Muscle of arm (tissue), 1 donor: ENCODE measurements at regions not wholly inside any gene's neighbourhood (a gene's known extent, or its start where the extent isn't known, plus 50 kb on each side); places are given as distances from the start of the nearest gene placed in this dataset.

Experiments used
- DNase-seq: peaks from one replicate; pipeline ENCODE4 v3.0.0-alpha.2; 2013

DNA sequence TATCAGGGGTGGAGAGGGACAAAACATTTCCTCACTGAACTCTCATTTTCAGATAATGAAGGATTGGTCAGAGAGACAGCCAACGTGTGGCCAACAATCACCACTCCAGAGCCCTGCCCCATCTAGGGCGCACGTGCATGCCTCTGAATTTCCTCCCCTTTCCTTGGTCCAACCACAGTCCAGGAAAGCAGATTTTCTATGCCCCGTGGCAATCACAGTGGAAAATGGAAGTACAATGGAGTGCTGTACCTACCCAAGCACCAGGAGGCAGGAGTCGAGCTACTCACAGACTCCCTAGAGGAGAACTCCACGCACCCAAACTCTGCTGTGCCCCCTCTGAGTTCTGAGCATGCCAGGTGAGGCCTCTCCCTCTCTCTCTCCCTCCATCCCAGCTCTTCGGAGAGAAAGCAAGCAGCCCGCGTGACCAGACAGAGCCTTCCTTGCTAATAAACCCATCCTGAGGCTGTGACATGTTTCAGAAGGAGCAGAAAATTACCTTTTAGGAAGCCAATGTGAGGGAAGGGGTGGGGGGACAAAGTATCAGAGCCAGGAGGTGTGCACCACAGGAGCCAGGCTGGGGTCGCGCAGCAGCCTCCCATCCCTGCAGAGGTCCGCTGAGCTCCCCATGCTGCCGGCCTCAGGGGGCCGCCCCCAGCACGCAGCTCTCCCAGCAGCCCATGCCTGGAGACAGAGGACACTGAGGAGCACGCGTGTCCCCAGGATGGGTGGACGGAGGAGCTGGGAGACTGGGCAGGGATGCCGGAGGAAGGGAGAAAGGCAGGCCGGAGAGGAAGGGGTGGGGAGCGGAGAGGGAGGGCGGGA is 73.4 kb downstream of the PITPNM2 start:
- no peak for DNase-seq

DNA sequence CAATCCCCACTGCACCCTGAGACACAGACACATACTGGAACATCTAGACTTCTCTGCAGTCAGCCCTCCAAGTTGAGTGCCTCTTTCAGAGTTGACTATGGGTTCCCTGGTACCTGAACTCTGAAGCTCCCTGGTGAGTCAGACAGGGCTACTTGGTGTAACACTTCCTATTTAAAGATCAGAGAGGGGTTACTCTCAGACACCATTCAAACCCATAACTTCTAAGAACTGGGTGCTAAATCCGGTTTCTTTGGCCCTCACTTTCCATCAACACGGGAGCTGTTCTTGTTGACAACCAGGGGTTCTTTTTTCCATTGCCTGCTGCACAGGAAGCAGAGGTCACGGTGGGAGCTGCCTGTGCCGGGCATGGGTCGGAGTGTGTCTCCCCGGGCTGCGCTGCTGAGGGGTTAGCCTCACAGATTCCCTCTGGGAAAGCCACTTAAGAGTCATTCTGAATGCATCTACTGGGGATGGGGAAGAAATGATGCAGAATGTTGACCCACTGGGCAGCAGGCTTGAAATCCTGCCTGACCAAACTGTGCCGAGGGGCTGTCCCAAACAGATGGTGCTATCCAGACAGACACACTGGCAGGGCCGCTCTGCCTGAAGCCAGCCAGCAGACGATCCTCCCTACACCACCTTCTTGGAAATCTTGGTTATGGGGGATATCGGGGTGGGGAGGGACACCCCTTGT is 74.1 kb downstream of the PITPNM2 start:
- no peak for DNase-seq

DNA sequence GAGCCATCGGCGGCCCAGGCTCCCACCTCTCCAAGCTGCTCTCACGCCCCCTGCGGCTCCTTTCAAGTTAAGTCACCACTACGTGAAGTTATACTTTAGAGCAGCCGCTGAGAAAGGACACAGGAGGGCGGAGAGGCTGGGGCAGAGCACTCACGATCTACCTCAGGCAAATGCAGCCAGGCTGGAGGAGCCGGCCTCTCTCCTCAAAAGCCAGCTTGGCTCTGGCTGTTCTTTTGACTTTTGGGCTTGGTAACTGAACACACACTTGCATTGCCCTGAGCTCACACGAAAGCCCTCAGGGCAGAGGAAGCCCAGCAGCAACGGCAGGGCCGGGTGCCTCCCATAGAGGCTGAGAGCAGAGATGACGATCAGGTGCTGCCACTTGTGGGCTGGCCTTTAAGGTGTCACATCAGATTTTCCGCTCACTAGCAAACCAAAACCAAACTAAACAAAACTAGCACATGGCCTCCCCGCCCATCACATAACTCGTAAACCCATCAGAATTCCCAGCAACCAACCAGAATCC is 75.2 kb downstream of the PITPNM2 start:
- no peak for DNase-seq

DNA sequence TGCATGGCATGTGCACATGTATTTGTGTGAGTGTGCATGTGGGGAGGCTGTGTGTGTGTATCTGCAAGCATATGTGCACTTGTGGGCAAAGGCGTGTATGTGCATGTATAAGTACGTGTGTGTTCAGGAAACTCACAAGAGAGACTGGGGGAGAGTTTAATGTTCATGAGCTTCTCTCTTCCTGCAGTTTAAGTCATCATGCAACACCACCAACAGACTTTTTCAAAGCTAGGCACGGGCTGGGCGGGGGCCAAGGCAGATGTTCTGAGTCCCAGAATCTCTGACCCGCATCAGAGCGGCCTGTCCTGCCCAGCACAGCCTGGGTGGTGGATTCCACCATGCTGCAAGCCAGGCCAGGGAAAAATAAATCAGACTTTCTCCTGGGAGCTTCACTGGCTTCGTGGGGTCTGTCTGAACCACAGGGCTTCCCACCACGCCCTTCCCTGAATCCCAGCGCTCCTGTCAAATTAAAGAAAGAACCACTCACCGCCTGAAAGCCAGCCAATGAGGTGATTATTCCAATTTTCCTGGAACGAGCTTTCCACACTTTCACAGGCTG is 75.7 kb downstream of the PITPNM2 start:
- no peak for DNase-seq

DNA sequence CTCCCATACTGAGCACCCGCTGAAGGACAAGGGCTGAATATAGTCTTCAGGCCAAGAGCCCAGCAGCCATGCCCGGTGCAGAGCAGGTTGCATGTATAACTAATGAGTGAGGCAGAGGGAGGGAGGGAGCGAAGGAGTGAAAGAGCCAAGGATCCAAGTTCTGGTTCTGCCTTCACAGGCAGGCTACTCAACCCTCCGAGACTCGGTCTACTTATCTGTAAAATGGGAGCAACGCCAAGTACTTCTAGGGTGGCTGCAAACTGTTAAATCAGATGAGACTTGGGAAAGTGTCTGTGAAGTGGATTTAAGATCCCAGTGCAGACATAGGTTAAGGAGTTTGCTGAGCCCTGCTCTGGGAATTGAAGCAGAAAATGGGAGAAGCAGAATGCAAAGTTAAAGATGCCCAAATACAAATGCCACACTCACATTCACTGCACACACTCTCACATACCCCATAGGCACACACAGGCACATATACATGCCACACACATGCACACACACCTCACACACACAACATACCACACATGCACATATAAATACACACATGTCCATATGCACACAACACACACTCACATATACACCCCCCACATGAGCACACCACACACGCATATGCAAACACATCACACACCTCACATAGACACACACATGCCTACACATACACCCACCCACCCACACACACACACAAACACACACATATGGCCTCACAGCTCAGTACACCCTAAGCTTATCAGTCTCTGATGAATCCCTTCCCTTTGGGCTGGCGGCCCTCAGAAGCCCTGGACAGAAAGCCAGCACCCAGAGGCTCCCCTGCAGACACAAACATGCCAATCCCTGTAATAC is 76.7 kb downstream of the PITPNM2 start:
- DNase-seq: no peak

DNA sequence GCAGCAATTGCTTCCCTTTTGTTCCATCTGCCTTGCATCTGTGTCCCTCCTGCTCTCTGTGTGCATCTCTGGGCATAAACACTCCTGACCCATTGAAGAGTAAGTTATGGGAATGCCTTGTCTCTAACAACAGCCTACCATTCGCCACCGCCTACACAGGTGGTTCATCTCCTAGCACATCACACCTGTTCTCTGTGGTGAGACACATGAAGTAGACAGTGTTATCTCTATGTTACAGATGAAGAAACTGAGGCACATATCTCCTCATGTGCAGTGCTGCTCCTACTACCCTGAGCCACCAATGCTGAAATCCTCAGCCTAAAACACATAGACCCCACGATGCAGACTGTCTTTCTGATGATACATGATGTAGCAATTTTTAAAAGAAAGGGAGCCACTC is 77.6 kb downstream of the PITPNM2 start:
- DNase-seq: no peak

DNA sequence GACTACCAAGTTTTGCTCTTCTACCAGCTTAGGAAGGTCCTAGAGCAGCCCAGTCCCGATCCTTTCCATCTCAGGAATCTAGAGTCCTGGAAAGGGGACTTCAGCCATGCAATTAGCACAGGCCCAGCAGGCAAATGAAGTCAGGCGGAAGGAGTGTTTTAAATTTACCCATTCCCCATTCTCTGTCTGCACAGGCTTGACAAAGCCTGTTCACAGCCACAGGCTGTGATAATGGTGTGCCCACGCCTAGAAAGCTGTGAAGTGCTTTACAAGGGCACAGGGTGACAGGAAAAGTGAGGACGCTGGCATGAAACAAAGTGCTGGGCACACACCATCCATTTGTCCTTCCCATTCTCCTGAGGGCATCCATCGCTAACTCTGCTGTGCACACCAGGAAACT is 79.0 kb downstream of the PITPNM2 start:
- DNase-seq: no peak

DNA sequence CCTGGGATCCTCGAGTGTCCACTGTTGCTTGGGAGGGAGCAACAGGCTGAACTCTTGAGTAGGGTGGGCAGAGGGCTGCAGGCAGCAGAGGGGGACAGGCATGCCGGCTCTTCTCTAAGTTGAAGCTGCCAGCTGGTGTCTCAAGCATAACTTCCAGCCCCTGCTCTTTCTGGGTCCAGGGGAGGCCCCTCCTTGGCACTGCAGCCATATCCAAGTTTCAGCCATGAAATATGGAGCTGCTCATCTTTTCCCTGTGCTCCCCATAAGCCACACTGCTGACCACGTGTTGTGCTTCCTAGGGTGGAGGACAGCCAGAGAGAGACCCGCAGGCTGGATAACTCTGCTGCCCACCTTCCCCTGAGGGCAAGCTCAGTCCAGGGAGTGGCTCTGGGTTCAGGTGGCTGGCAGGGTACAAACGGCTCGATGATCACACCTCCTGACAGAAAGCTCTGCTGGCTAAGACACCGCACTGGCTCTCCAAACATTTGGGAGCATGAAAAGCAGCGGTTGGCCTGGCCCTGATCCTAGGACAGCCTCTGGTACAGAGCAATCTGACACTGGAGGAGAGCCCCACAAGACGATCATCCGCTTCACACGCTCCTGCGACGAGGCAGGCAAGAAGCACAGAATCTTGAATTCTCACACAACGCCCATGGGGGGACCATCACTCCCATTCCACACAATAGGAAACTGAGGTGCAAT is 79.6 kb downstream of the PITPNM2 start:
- peak; percentile 76 for DNase-seq

DNA sequence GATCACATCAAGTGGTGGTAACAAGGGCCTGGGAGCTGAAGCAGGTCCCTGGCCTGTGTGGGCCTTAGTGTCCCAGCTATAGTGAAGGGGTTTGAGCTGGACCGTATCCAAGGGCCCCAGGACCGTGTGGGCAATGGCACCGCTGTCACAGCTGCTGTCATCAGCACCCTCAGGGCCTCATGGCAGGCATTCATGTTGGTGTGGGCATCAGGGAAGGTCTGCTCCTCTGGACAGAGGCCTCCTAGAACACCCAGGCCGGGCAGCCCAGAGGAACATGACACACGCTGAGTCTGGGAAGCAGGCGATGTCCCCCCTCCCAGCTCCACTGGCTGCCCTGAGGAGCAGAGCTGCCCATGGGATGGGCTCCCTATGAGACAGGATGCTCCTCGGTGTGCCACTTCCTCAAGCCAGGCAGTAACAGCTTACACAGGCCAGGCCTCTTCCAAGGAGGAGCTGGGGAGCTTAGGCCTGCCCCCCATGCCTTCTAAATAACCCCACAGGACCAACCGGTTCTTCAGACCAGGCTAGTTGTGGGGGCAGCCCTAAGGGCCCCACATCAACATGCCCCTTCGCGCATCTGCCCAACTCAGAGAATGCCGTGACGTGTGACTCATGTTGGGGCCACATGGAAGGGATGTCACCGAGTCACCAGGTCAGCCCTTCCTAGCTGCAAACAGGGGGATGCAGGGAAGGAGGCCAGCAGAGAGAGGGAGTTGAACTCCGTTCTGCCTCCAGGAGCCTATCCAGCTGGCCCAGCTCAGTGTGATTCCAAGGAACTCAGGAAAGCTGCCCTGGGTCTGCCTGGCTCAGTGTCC is 80.4 kb downstream of the PITPNM2 start:
- no peak for DNase-seq

DNA sequence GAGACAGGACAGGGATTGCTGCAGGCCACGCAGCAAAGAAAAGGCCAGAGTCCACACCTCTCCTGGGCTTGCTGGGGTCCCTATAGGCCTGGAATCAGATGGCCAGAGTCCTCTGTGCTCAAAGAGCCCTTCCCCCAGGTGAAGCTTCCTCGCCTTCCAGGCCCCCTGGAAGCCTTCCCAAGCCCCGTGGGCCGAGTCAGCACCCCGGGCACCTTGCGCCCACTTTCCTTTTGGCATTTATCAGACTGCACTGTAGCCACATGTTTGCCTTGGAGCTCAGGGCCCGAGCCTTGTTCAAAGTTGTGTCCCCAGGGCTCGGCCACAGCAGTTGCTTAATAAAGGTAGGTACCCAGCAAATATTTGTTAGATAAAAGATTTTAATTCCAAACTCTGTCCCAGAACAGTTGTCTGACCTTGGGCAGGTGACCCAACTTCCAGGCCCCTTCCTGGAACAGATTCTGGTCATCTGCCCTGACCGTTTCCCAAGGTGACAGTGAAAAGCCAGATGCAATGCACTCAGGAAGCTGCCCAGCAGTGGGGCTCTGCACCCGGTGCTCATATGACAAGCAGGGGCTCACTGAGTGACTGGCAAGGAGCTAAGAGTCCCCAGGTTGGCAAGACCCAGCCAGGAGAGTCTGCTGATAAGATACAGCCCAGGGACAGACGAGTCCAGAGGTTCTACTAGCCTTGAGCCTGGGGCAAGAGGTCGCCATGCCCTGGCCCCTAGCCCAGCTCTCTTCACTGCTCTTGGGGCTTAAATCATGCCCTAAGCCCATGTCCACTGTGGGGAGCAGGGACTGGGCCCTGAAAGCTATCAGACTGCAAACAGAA is 81.2 kb downstream of the PITPNM2 start:
- no peak for DNase-seq

DNA sequence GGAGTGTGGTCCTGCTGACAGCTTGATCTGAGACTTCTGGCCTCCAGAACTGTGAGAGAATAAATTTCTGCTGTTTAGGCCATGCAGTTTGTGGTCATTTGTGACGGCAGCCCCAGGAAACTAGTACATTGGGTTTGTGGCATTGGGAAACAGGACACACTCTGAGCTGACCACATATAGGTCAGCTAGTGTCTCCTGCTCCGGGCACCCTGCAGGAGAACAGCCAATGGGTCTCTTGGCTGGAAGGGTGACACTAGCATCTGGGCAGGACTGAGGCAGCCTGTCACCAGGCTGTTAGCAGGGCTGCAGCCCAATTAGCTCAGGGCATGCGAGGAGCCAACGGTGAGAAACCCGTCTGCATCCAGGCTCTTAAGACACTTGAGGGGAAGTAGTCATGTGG is 83.2 kb downstream of the PITPNM2 start:
- DNase-seq: no peak

DNA sequence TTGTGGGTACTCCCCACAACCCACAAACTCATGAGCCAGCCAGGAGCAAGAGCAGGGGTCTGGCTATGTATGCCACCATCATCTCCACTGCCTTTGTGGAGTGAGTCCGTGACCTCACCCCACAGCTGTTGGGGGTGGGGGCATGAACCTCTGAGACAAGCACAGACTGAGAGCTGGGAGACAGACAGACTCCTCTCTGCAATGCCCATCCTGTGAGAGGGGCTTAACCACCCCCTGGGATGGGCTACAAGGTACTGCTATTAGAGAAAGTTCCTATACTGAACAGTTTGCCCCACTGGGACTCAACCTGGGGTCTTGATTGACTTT is 84.5 kb downstream of the PITPNM2 start:
- DNase-seq: no peak

DNA sequence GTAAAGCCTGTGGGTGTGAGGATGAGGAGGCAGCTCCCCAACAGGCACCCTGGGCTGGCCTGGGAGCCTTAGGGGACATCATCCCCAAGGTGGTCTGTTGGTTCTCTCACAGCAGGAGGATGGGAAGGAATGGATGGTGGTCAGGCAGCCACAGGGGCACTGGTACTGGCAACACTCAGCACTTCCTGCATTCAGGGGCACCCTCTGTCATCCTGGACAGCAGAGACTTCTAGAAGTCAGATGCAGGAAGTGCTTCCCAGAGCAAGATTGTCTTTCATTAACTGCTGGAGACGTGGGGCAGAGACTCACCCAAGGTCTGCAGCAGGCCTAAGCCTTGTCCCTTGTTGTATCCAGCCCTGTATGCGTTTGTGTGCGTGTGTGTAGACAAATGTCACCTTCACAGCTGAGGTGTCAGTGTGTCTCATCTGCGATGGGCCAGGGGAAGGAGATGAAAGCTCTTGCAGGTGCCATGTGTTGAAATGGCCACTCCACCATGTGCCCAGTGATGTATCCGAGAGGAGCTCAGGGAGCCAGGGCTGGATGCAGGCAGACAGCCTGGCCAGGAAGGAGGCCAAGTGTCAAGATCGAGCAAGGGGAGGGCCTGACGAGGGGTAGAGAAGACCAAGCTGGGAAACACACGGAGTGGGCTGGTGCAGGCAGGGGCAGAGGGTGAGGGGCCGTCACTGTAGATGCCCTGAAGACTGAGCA is 85.1 kb downstream of the PITPNM2 start:
- no peak for DNase-seq

DNA sequence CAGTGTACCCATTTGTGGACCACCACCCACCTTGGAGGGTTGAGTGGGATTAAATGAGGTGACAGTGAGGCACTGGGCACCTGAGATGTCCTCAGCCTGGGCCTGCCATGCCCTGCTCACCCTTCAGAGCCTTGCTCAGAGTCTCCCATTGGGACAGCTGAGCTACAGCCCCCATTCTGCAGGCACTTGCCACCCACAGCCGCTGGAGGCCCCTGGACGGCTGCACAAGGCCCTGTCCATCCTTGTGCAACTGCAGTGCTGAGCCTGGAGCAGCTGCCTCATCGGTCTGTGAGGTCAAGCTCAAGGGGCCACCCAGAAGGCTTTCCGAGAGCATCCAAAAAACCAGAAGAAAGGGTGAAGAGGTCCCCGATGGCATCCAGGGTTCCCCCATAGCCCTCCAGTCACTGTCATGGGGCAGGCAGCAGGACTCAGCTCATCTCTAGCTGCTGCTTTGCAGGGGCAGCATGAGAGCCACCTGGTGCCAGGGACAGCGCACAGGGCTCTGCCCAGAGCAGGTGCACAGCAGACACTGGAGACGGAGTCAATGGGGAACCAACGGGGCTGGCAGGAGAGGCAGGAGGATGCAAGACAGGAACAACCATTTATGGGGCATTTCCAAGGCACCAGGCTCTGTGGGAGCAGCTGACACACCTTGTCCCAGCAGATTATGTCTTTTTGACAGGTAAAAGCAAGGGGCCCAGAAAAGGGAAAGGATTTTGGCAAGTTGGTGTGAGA is 84.6 kb downstream of the ARL6IP4 start:
- no peak for DNase-seq

DNA sequence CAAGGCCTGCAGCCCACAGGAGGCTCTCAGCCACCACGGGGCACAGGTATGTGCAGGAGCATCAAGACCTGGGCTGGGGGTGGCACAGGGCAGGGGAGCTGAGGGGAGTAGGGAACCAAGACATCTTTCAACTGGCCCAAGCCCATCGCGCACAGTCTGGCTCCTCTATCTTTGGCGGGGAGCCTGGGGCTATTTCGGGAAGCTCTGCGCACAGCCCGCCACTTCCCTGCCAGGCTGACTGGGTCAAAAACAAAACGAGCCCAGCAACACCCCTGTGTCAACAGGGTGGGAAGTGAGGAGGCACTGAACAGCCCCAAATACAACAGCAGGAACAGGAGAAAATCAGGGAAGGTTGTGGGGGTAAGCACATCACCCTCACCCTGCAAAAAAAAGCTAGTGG is 83.9 kb downstream of the ARL6IP4 start:
- no peak for DNase-seq

DNA sequence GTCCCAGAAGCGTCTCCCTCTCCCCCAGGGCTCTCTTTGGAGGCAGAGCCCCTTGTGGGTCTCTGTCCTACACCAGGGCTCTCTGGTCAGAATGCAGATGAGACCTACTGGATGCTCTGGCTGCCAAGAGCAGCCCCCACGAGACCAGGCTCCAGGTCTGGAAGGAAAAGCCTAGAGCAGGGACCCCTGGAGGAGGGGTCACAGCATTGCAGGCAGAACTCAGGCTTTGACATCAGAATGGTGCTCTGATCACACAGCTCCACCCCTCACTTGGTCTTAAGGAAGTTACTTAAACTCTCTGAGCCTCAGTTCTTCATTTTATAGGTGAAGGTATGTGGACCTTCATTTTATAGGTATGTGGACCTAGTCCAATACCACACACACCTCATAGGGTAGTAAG is 83.1 kb downstream of the ARL6IP4 start:
- no peak for DNase-seq

DNA sequence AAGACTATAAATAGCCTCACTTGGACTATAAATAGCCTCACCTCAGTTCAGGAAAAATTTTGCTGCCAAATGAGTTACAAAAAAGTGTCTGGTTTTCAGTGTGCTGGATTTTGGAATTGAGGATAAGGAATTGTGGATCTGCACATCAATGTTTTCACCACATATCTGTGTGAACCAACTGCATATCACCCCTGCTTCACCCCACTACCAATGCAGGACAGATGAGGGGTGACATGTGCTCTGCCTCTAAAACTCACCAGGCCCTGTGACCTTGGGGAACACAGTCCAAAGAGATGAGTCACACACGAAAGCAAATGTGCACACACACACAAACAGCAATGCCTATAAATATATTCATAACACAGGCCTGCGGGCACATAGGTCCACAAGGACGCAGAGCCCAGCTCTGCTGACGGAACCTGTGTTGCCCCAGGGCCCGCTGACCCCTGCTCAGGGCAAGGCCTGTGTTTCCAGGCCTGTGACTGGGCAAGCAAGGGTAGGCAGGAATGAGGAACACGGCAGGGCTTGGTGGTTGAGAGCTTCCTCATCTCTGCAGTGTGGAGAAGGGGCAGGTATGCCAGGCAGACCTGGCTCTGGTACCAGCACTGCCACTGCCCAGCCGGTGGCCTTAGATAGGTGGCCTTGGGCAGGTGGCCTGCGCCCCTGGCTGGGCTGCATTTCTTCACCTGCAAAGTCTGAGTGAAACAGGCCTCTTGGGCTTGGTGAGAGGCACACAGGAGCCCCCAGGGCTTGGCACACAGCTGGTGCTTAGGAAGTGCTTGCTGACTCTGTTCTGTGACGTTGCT is 82.4 kb downstream of the ARL6IP4 start:
- no peak for DNase-seq
